SK-N-SH treated with all-trans-retinoic acid at 6 μM for 48 hours (cell line): ENCODE measurements at regions not wholly inside any gene's neighbourhood (a gene's known extent, or its start where the extent isn't known, plus 50 kb on each side); places are given as distances from the start of the nearest gene placed in this dataset.
A peak's percentile ranks its signal among the peaks of the same experiment; 100 is the strongest.

Experiments
- ATAC-seq: fragments of 200-7000 bp; cut with Tn5 transposase; 3 replicates; pipeline ENCODE4 v1.9.1; 2020; ENCODE audit warnings: mild to moderate bottlenecking, moderate library complexity
- ARNTL ChIP-seq: fragments of 450-650 bp; formaldehyde crosslinking; IDR thresholded peaks from 2 replicates; pipeline ENCODE4 v1.5.0; 2020; ENCODE audit warnings: low read depth, mild to moderate bottlenecking, moderate library complexity, borderline replicate concordance
- CREB5 ChIP-seq: fragments of 250-450 bp; sonication (Bioruptor Pico); IDR thresholded peaks from 2 replicates; pipeline ENCODE4 v1.5.1; 2020; ENCODE audit warnings: low read depth, mild to moderate bottlenecking, moderate library complexity
- ESRRG ChIP-seq: fragments of 250-450 bp; sonication (Bioruptor Pico); IDR thresholded peaks from 2 replicates; pipeline ENCODE4 v1.6.1; 2021; ENCODE audit warnings: mild to moderate bottlenecking
- ISL1 ChIP-seq: fragments of 250-450 bp; sonication (Bioruptor Pico); IDR thresholded peaks from 2 replicates; pipeline ENCODE4 v2.1.2; 2022; ENCODE audit warnings: mild to moderate bottlenecking, moderate library complexity
- OSR1 ChIP-seq: fragments of 250-450 bp; sonication (Bioruptor Pico); IDR thresholded peaks from 2 replicates; pipeline ENCODE4 v1.8.0; 2022; ENCODE audit warnings: moderate library complexity, mild to moderate bottlenecking, inconsistent platforms
- PPARA ChIP-seq: fragments of 250-450 bp; sonication (Bioruptor Pico); IDR thresholded peaks from 2 replicates; pipeline ENCODE4 v1.5.0; 2020; ENCODE audit warnings: mild to moderate bottlenecking, borderline replicate concordance
- RARB ChIP-seq: fragments of 250-450 bp; sonication (Bioruptor Pico); IDR thresholded peaks from 2 replicates; pipeline ENCODE4 v1.8.0; 2021; ENCODE audit warnings: mild to moderate bottlenecking, moderate library complexity
- SNAI2 ChIP-seq: fragments of 250-450 bp; sonication (Bioruptor Pico); IDR thresholded peaks from 2 replicates; pipeline ENCODE4 v1.5.0; 2020; ENCODE audit warnings: mild to moderate bottlenecking, moderate library complexity
- TCF4 ChIP-seq: fragments of 250-450 bp; sonication (Bioruptor Pico); IDR thresholded peaks from 2 replicates; pipeline ENCODE4 v1.8.0; 2021; ENCODE audit warnings: mild to moderate bottlenecking, moderate library complexity, borderline replicate concordance
- TOX ChIP-seq: fragments of 250-450 bp; sonication (Bioruptor Pico); IDR thresholded peaks from 2 replicates; pipeline ENCODE4 v1.8.0; 2021; ENCODE audit warnings: mild to moderate bottlenecking, moderate library complexity, borderline replicate concordance
- TSHZ2 ChIP-seq: fragments of 250-450 bp; sonication (Bioruptor Pico); IDR thresholded peaks from 2 replicates; pipeline ENCODE4 v1.5.0; 2020; ENCODE audit warnings: mild to moderate bottlenecking, moderate library complexity
- ZC3H10 ChIP-seq: fragments of 250-450 bp; sonication (Bioruptor Pico); IDR thresholded peaks from 2 replicates; pipeline ENCODE4 v1.5.1; 2021; ENCODE audit warnings: mild to moderate bottlenecking, moderate library complexity
- ZFP3 ChIP-seq: fragments of 250-450 bp; sonication (Bioruptor Pico); IDR thresholded peaks from 2 replicates; pipeline ENCODE4 v1.5.0; 2020; ENCODE audit warnings: mild to moderate bottlenecking, moderate library complexity
- ZFP30 ChIP-seq: fragments of 450-650 bp; formaldehyde crosslinking; IDR thresholded peaks from 2 replicates; pipeline ENCODE4 v1.5.0; 2022; ENCODE audit warnings: mild to moderate bottlenecking, moderate library complexity
- ZNF565 ChIP-seq: fragments of 450-650 bp; formaldehyde crosslinking; conservative IDR thresholded peaks from 2 replicates; pipeline ENCODE4 v1.5.0; 2020; ENCODE audit warnings: low read depth, mild to moderate bottlenecking, moderate library complexity
- ZNF70 ChIP-seq: fragments of 450-650 bp; formaldehyde crosslinking; IDR thresholded peaks from 2 replicates; pipeline ENCODE4 v1.5.0; 2020; ENCODE audit warnings: mild to moderate bottlenecking, moderate library complexity
- ZNF8 ChIP-seq: fragments of 450-650 bp; formaldehyde crosslinking; IDR thresholded peaks from 2 replicates; pipeline ENCODE4 v1.5.0; 2020; ENCODE audit warnings: mild to moderate bottlenecking, moderate library complexity
- TF ChIP-seq, protein P1 (sequence below): fragments of 250-450 bp; sonication (Bioruptor Pico); IDR thresholded peaks from 2 replicates; pipeline ENCODE4 v1.8.0; 2021; ENCODE audit warnings: low read depth, mild to moderate bottlenecking, moderate library complexity, borderline replicate concordance
- TF ChIP-seq, protein P2 (sequence below): fragments of 250-450 bp; sonication (Bioruptor Pico); IDR thresholded peaks from 2 replicates; pipeline ENCODE4 v1.8.0; 2020; ENCODE audit warnings: mild to moderate bottlenecking, moderate library complexity, borderline replicate concordance

DNA sequence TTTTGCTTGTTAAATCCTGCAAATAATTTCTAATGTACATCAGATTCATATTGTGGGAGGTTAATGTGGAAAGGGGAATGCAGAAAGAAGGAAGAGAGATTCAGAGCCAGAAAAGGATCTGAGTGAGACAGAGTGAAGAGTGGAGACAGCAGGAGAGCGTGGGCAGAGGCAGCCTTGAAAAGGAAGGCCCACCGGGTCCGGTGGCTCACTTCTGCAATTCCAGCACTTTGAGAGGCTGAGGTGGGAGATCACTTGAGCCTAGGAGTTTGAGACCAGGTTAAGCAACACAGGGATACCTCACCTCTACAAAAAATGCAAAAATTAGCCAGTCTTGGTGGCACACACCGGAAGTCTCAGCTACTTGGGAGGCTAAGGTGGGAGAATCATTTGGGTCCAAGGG, 222.0 kb upstream of the RAB4A start (continued):
- TF ChIP-seq, protein P1, sequence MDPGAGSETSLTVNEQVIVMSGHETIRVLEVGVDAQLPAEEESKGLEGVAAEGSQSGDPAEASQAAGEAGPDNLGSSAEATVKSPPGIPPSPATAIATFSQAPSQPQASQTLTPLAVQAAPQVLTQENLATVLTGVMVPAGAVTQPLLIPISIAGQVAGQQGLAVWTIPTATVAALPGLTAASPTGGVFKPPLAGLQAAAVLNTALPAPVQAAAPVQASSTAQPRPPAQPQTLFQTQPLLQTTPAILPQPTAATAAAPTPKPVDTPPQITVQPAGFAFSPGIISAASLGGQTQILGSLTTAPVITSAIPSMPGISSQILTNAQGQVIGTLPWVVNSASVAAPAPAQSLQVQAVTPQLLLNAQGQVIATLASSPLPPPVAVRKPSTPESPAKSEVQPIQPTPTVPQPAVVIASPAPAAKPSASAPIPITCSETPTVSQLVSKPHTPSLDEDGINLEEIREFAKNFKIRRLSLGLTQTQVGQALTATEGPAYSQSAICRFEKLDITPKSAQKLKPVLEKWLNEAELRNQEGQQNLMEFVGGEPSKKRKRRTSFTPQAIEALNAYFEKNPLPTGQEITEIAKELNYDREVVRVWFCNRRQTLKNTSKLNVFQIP (CRISPR knock-in tag) = no peak
- no peak for TF ChIP-seq ESRRG (CRISPR knock-in tag)
- TF ChIP-seq, all 23 proteins: peak for 0

GRCh38 chr1:229056046-229056445, 214.9 kb upstream of the RAB4A start:
- TF ChIP-seq, protein P2, sequence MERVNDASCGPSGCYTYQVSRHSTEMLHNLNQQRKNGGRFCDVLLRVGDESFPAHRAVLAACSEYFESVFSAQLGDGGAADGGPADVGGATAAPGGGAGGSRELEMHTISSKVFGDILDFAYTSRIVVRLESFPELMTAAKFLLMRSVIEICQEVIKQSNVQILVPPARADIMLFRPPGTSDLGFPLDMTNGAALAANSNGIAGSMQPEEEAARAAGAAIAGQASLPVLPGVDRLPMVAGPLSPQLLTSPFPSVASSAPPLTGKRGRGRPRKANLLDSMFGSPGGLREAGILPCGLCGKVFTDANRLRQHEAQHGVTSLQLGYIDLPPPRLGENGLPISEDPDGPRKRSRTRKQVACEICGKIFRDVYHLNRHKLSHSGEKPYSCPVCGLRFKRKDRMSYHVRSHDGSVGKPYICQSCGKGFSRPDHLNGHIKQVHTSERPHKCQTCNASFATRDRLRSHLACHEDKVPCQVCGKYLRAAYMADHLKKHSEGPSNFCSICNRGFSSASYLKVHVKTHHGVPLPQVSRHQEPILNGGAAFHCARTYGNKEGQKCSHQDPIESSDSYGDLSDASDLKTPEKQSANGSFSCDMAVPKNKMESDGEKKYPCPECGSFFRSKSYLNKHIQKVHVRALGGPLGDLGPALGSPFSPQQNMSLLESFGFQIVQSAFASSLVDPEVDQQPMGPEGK (CRISPR knock-in tag) = no peak
- TF ChIP-seq ZNF70 (CRISPR knock-in tag) = no peak
- no peak for TF ChIP-seq ARNTL (CRISPR knock-in tag)
- TF ChIP-seq ZFP3 (CRISPR knock-in tag) = no peak
- no peak for TF ChIP-seq RARB
- TF ChIP-seq ZC3H10 = no peak
- no peak for TF ChIP-seq ESRRG (CRISPR knock-in tag)
- TF ChIP-seq TOX (CRISPR knock-in tag) = no peak
- no peak for TF ChIP-seq ISL1 (CRISPR knock-in tag)
- no peak for TF ChIP-seq SNAI2
- TF ChIP-seq ZNF565 = no peak
- no peak for TF ChIP-seq ZNF8 (CRISPR knock-in tag)
- no peak for TF ChIP-seq PPARA (CRISPR knock-in tag)
- TF ChIP-seq OSR1 (CRISPR knock-in tag) = no peak
- TF ChIP-seq ZFP30 (CRISPR knock-in tag) = no peak
- TF ChIP-seq CREB5 = no peak
- TF ChIP-seq, all 23 proteins: peak for 0

DNA sequence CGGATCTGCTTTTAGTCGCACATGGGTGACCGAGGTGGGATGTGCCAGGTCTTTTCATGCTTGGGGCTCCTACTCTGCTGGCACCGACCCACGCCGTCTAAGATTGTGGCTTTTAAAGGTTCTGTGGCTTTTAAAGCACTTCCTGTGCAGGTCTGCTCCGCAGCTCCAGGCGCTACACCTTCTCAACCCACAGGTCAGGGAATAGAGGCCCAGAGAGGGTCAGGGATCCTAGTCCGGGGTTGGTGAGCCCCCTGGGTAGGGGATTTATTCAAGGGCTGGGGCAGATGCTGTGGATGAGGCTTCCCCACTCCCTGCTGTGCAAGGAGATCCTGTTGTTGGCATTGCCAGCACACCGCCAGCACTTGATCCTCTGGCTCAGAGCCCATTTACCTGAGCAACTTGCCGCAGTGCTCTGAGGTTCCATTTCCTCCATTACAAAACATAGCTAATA, 212.8 kb upstream of the RAB4A start:
- no peak for ATAC-seq
- TF ChIP-seq ZNF70 (CRISPR knock-in tag) = no peak
- TF ChIP-seq TSHZ2 (CRISPR knock-in tag) = no peak
- TF ChIP-seq, all 23 proteins: peak for 0

More at GRCh38 chr1:229056046-229056445, 214.9 kb upstream of the RAB4A start:
- no peak for ATAC-seq

DNA sequence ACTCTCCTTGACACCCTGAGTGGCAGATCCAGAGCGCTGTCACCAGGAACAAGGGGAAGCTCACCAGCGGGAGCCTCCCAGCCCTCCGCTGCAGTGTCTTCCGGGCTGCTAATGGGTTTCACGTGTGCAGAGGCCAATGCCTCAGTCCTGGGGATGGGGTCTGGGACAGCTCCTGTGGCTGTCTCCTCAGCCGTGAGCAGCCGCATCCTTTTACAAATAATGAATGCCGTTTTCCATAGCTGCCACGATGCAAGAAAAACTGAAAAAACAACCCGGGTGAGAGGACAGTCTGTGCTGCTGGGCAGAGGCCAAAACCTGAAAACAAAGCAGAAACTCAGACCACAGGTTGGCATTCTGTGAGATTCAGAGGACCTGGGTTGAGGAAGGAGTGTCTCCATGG, 212.2 kb upstream of the RAB4A start:
- TF ChIP-seq ESRRG (CRISPR knock-in tag) (no peak), TCF4 (peak; percentile 26; the same call in 1 of the 2 replicates)
- peak; percentile 77 for ATAC-seq

- peak; percentile 72 for ATAC-seq
- no peak for TF ChIP-seq TSHZ2 (CRISPR knock-in tag)
- peak; percentile 52; the same call in 1 of the 2 replicates for TF ChIP-seq TCF4
Observed at GRCh38 chr1:229059671-229060539, 211.0 kb upstream of the RAB4A start.
